Liver (tissue), 8 donors: ENCODE measurements at regions not wholly inside any gene's neighbourhood (a gene's known extent, or its start where the extent isn't known, plus 50 kb on each side); places are given as distances from the start of the nearest gene placed in this dataset.

Source experiments
- DNase-seq: peaks from one replicate; pipeline ENCODE4 v3.0.0-alpha.2; 2017; ENCODE audit warnings: low spot score
- H3K27ac ChIP-seq, 2 donors: one replicate each; pipeline ENCODE4 v1.7.0; 2013; ENCODE audit warnings: inconsistent platforms in 2 of 2, low read length in 2 of 2, control low read depth in 1 of 2, low read depth in 1 of 2, mild to moderate bottlenecking in 1 of 2
- H3K27me3 ChIP-seq, 4 donors: one replicate each; pipeline versions ENCODE4 v1.6.1 to v1.7.0; 2013; ENCODE audit warnings: low read length in 3 of 4, inconsistent platforms in 1 of 4, mild to moderate bottlenecking in 1 of 4, moderate library complexity in 1 of 4; ENCODE audit not compliant: control insufficient read depth in 4 of 4, insufficient read depth in 4 of 4
- H3K36me3 ChIP-seq, 4 donors: one replicate each; pipeline versions ENCODE4 v1.6.1 to v1.7.0; 2013; ENCODE audit warnings: low read length in 3 of 4, mild to moderate bottlenecking in 3 of 4, low read depth in 1 of 4, moderate library complexity in 1 of 4; ENCODE audit not compliant: control insufficient read depth in 4 of 4, insufficient read depth in 3 of 4
- H3K4me1 ChIP-seq, 4 donors: one replicate each; pipeline versions ENCODE4 v1.6.1 to v1.7.0; 2013; ENCODE audit warnings: low read length in 3 of 4, mild to moderate bottlenecking in 3 of 4, moderate library complexity in 1 of 4; ENCODE audit not compliant: control insufficient read depth in 4 of 4, insufficient read depth in 4 of 4
- H3K4me3 ChIP-seq, 3 donors: one replicate each; pipeline versions ENCODE4 v1.6.1 to v1.7.0; 2013; ENCODE audit warnings: low read length in 3 of 3, control low read depth in 1 of 3, low read depth in 1 of 3, mild to moderate bottlenecking in 1 of 3
- H3K9ac ChIP-seq, 2 donors: one replicate each; pipeline ENCODE4 v1.7.0; 2013; ENCODE audit warnings: low read length in 2 of 2, mild to moderate bottlenecking in 2 of 2, moderate library complexity in 2 of 2, control low read depth in 1 of 2, low read depth in 1 of 2
- H3K9me3 ChIP-seq, 4 donors: one replicate each; pipeline versions ENCODE4 v1.6.1 to v1.7.0; 2013; ENCODE audit warnings: low read length in 3 of 4; ENCODE audit not compliant: control insufficient read depth in 4 of 4
- EGR1 ChIP-seq, 2 donors: IDR thresholded peaks; 2 replicates each; pipeline ENCODE4 v1.6.1; 2016 to 2018; ENCODE audit warnings: antibody characterized with exemption in 2 of 2, low read depth in 2 of 2
- FOXA1 ChIP-seq: IDR thresholded peaks from 2 replicates; pipeline ENCODE4 v1.6.1; 2016; ENCODE audit warnings: antibody characterized with exemption
- FOXA2 ChIP-seq: IDR thresholded peaks from 2 replicates; pipeline ENCODE4 v1.6.1; 2016; ENCODE audit warnings: antibody characterized with exemption
- GABPA ChIP-seq, 2 donors: IDR thresholded peaks in 1 of 2; conservative IDR thresholded peaks in 1 of 2; 2 replicates each; pipeline ENCODE4 v1.6.1; 2016; ENCODE audit warnings: antibody characterized with exemption in 2 of 2, mild to moderate bottlenecking in 1 of 2, moderate library complexity in 1 of 2
- HNF4A ChIP-seq, 2 donors: conservative IDR thresholded peaks; 2 replicates each; pipeline ENCODE4 v1.6.1; 2016; ENCODE audit warnings: antibody characterized with exemption in 2 of 2, mild to moderate bottlenecking in 2 of 2
- HNF4G ChIP-seq: IDR thresholded peaks from 2 replicates; pipeline ENCODE4 v1.6.1; 2016; ENCODE audit warnings: antibody characterized with exemption
- JUND ChIP-seq, 2 donors: IDR thresholded peaks; 2 replicates each; pipeline ENCODE4 v1.6.1; 2016; ENCODE audit warnings: antibody characterized with exemption in 2 of 2
- NR2F2 ChIP-seq: IDR thresholded peaks from 2 replicates; pipeline ENCODE4 v1.6.1; 2016; ENCODE audit warnings: antibody characterized with exemption
- RAD21 ChIP-seq, 2 donors: IDR thresholded peaks; 2 replicates each; pipeline ENCODE4 v1.6.1; 2016; ENCODE audit warnings: antibody characterized with exemption in 2 of 2, mild to moderate bottlenecking in 2 of 2
- RXRA ChIP-seq, 2 donors: IDR thresholded peaks; 2 replicates each; pipeline ENCODE4 v1.6.1; 2017 to 2018; ENCODE audit warnings: antibody characterized with exemption in 2 of 2, mild to moderate bottlenecking in 1 of 2
- SP1 ChIP-seq: IDR thresholded peaks from 2 replicates; pipeline ENCODE4 v1.6.1; 2018; ENCODE audit warnings: antibody characterized with exemption, mild to moderate bottlenecking
- TAF1 ChIP-seq: conservative IDR thresholded peaks from 2 replicates; pipeline ENCODE4 v1.6.1; 2016; ENCODE audit warnings: antibody characterized with exemption, mild to moderate bottlenecking
- YY1 ChIP-seq: IDR thresholded peaks from 2 replicates; pipeline ENCODE4 v1.6.1; 2016; ENCODE audit warnings: antibody characterized with exemption, mild to moderate bottlenecking
- WGBS: extraction: QIAGEN DNeasy Blood & Tissue Kit; methylation state at CpG from one replicate; pipeline ENCODE4 v1.1.7; 2013; 5-methylcytosine and 5-hydroxymethylcytosine counted together
- TF ChIP-seq, protein P1 (sequence below): IDR thresholded peaks from 2 replicates; pipeline ENCODE4 v1.6.1; 2016; ENCODE audit warnings: antibody characterized with exemption, mild to moderate bottlenecking
- TF ChIP-seq, protein P2 (sequence below): fragments of 150-350 bp; IDR thresholded peaks from 2 replicates; pipeline ENCODE4 v1.5.1; 2017; ENCODE audit warnings: improper control_type of control experiment, low read depth, low read length; ENCODE audit not compliant: missing input control
- TF ChIP-seq, protein P3 (sequence below): IDR thresholded peaks from 2 replicates; pipeline ENCODE4 v1.6.1; 2016; ENCODE audit warnings: antibody characterized with exemption
- TF ChIP-seq, protein P4 (sequence below): IDR thresholded peaks from 2 replicates; pipeline ENCODE4 v1.6.1; 2016; ENCODE audit warnings: antibody characterized with exemption
- TF ChIP-seq, protein P5 (sequence below): IDR thresholded peaks from 2 replicates; pipeline ENCODE4 v1.6.1; 2016; ENCODE audit warnings: antibody characterized with exemption
- donor health status: healthy.
- donor health status: healthy.
- donor health status: healthy.
- donor health status: healthy.
- donor health status: healthy.

DNA sequence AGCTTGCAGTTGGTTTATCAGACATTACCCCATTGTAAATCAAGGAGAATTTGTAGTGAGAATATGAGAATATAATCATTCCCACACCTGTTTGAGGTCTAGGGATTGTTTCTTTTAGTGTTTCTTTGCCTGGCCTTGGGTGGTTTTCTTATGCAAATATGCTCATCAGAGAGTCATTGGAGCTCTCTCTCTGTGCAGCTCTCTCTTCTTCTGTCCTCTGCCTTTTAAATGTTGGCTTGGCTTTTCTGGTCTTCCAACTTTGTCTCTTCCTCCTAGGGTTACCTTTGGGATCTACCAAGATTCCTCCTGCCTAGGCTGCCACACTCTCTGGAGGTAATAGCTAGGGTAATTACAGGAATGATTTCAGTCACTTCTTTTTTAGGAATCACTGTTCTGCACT is 102.3 kb upstream of the ARSJ start:
- TF ChIP-seq YY1 (no peak), SP1 (no peak), FOXA1 (no peak), FOXA2 (no peak), HNF4A (conservative IDR thresholded peaks at IDR 0.05) (no peak)
- TF ChIP-seq, protein P1, sequence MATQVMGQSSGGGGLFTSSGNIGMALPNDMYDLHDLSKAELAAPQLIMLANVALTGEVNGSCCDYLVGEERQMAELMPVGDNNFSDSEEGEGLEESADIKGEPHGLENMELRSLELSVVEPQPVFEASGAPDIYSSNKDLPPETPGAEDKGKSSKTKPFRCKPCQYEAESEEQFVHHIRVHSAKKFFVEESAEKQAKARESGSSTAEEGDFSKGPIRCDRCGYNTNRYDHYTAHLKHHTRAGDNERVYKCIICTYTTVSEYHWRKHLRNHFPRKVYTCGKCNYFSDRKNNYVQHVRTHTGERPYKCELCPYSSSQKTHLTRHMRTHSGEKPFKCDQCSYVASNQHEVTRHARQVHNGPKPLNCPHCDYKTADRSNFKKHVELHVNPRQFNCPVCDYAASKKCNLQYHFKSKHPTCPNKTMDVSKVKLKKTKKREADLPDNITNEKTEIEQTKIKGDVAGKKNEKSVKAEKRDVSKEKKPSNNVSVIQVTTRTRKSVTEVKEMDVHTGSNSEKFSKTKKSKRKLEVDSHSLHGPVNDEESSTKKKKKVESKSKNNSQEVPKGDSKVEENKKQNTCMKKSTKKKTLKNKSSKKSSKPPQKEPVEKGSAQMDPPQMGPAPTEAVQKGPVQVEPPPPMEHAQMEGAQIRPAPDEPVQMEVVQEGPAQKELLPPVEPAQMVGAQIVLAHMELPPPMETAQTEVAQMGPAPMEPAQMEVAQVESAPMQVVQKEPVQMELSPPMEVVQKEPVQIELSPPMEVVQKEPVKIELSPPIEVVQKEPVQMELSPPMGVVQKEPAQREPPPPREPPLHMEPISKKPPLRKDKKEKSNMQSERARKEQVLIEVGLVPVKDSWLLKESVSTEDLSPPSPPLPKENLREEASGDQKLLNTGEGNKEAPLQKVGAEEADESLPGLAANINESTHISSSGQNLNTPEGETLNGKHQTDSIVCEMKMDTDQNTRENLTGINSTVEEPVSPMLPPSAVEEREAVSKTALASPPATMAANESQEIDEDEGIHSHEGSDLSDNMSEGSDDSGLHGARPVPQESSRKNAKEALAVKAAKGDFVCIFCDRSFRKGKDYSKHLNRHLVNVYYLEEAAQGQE, result no peak
- TF ChIP-seq, protein P2, sequence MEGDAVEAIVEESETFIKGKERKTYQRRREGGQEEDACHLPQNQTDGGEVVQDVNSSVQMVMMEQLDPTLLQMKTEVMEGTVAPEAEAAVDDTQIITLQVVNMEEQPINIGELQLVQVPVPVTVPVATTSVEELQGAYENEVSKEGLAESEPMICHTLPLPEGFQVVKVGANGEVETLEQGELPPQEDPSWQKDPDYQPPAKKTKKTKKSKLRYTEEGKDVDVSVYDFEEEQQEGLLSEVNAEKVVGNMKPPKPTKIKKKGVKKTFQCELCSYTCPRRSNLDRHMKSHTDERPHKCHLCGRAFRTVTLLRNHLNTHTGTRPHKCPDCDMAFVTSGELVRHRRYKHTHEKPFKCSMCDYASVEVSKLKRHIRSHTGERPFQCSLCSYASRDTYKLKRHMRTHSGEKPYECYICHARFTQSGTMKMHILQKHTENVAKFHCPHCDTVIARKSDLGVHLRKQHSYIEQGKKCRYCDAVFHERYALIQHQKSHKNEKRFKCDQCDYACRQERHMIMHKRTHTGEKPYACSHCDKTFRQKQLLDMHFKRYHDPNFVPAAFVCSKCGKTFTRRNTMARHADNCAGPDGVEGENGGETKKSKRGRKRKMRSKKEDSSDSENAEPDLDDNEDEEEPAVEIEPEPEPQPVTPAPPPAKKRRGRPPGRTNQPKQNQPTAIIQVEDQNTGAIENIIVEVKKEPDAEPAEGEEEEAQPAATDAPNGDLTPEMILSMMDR, result no peak
- no peaks in the 10 kb centered on the region for H3K27me3 ChIP-seq

DNA sequence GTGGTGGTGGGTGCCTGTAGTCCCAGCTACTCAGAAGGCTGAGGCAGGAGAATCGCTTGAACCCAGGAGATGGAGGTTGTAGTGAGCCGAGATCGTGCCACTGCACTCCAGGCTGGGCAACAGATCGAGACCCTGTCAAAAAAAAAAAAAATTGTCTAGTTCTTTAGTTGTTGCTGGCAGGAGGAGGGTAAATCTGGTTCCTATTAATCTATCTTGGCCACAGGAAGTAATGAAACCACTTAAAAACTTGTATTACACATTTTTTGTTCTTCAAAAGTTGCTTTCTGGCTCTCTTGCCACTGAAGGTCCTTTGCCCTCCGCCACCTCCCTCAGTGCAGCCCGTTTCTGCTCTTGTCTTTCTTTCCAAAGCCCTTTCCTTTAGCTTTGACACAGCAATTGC is 102.9 kb upstream of the ARSJ start:
- H3K27ac ChIP-seq, result no peak overlapping the region
- TF ChIP-seq FOXA2, result no peak
- TF ChIP-seq, protein P3, sequence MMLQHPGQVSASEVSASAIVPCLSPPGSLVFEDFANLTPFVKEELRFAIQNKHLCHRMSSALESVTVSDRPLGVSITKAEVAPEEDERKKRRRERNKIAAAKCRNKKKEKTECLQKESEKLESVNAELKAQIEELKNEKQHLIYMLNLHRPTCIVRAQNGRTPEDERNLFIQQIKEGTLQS, result no peak
- no peak for TF ChIP-seq FOXA1
- TF ChIP-seq HNF4A (conservative IDR thresholded peaks at IDR 0.05), result no peak
- TF ChIP-seq, protein P4, sequence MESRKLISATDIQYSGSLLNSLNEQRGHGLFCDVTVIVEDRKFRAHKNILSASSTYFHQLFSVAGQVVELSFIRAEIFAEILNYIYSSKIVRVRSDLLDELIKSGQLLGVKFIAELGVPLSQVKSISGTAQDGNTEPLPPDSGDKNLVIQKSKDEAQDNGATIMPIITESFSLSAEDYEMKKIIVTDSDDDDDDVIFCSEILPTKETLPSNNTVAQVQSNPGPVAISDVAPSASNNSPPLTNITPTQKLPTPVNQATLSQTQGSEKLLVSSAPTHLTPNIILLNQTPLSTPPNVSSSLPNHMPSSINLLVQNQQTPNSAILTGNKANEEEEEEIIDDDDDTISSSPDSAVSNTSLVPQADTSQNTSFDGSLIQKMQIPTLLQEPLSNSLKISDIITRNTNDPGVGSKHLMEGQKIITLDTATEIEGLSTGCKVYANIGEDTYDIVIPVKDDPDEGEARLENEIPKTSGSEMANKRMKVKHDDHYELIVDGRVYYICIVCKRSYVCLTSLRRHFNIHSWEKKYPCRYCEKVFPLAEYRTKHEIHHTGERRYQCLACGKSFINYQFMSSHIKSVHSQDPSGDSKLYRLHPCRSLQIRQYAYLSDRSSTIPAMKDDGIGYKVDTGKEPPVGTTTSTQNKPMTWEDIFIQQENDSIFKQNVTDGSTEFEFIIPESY, result no peak
- no peak for TF ChIP-seq RXRA (IDR thresholded peaks at IDR 0.05)
- TF ChIP-seq TAF1, result no peak
- no peak for TF ChIP-seq JUND (IDR thresholded peaks at IDR 0.05)
- TF ChIP-seq, protein P1, result no peak
- TF ChIP-seq, protein P2, result no peak
- TF ChIP-seq, protein P5, sequence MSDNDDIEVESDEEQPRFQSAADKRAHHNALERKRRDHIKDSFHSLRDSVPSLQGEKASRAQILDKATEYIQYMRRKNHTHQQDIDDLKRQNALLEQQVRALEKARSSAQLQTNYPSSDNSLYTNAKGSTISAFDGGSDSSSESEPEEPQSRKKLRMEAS, result no peak
- no peak for TF ChIP-seq GABPA (IDR thresholded peaks at IDR 0.05 in 1 of 2, conservative IDR thresholded peaks at IDR 0.05 in 1 of 2)
- no peak for TF ChIP-seq EGR1 (IDR thresholded peaks at IDR 0.05; ENCODE audit: low read depth in 2 of 2)
- TF ChIP-seq YY1, result no peak
- no peak for TF ChIP-seq NR2F2
- TF ChIP-seq RAD21 (IDR thresholded peaks at IDR 0.05), result no peak
- no peak for TF ChIP-seq SP1
- no peak for TF ChIP-seq HNF4G
- H3K27me3 ChIP-seq, result no peaks in the 10 kb centered on the region
- no peaks in the 10 kb centered on the region for H3K36me3 ChIP-seq
- no peaks in the 10 kb centered on the region for H3K9me3 ChIP-seq
- no peak overlapping the region for H3K9ac ChIP-seq
- no peaks in the 10 kb centered on the region for H3K4me1 ChIP-seq
- 90% methylated on average over 6 of the region's 6 CpGs for WGBS
- no peak overlapping the region for H3K4me3 ChIP-seq
- no peak for DNase-seq

More for the DNA sequence above, 102.3 kb upstream of the ARSJ start:
- H3K36me3 ChIP-seq, result no peaks in the 10 kb centered on the region
- no peak for DNase-seq
- H3K9me3 ChIP-seq, result no peaks in the 10 kb centered on the region
- no peaks in the 10 kb centered on the region for H3K4me1 ChIP-seq
- no peak overlapping the region for H3K27ac ChIP-seq
- H3K9ac ChIP-seq, result no peak overlapping the region
- no peak overlapping the region for H3K4me3 ChIP-seq
